ENCODE measurements at regions not wholly inside any gene's neighbourhood (a gene's known extent, or its start where the extent isn't known, plus 50 kb on each side); places are given as distances from the start of the nearest gene placed in this dataset.
"Not testable (repeated sequence)": the region's sequence is repeated elsewhere in the genome, so short reads cannot be mapped to it uniquely, and the experiment has no call there.

DNA sequence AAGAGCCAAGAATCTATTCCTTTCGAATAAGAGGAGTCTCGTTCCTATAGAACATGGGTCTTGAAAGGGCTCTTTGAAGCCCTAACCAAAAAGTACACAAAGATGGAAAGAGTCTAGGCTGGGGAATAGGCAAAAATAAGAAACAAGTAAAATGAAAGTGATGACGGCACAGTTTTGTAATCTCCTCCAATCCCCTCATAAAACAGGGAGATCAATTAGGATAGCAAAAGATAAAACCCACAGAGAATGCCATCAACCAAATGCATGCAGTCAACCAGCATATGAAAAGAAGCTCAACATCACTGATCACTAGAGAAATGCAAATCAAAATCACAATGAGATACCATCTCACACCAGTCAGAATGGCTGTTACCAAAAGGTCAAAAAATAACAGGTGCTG is 122.4 kb upstream of the LSM14A start:
- H4K91ac ChIP-seq (ENCODE audit: insufficient read length, low read depth, low read length) = no peak overlapping the region
- no peak overlapping the region for H2AK5ac ChIP-seq (ENCODE audit: insufficient read length, low read length)
- H4K20me1 ChIP-seq (ENCODE audit: control insufficient read depth, insufficient read depth, insufficient read length) = no peaks in the 10 kb centered on the region
- TF ChIP-seq, protein P1, sequence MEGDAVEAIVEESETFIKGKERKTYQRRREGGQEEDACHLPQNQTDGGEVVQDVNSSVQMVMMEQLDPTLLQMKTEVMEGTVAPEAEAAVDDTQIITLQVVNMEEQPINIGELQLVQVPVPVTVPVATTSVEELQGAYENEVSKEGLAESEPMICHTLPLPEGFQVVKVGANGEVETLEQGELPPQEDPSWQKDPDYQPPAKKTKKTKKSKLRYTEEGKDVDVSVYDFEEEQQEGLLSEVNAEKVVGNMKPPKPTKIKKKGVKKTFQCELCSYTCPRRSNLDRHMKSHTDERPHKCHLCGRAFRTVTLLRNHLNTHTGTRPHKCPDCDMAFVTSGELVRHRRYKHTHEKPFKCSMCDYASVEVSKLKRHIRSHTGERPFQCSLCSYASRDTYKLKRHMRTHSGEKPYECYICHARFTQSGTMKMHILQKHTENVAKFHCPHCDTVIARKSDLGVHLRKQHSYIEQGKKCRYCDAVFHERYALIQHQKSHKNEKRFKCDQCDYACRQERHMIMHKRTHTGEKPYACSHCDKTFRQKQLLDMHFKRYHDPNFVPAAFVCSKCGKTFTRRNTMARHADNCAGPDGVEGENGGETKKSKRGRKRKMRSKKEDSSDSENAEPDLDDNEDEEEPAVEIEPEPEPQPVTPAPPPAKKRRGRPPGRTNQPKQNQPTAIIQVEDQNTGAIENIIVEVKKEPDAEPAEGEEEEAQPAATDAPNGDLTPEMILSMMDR (conservative IDR thresholded peaks at IDR 0.05) = no peak
- Mint-ChIP-seq H3K27me3 (ENCODE audit: low read depth) (no peaks in the 10 kb centered on the region; the same call in 1 of the 2 replicates), H3K4me3 (no peak overlapping the region), H3K36me3 (ENCODE audit: insufficient read depth in 1 of 3, low read depth in 3 of 3) (no peaks in the 10 kb centered on the region), H3K27ac (no peak overlapping the region), H3K9me3 (no peaks in the 10 kb centered on the region; a peak in 1 of 5 replicates), H3K4me1 (peaks cover 0 to 5% of the 10 kb centered on the region in 2 experiments; a peak in 2 of 4 replicates)
- no peak overlapping the region for H2BK15ac ChIP-seq (ENCODE audit: low read depth, low read length)
- WGBS (ENCODE audit: extremely low coverage, insufficient read length, low lambda C conversion rate) = no CpG with 5 or more reads among the region's 3 CpGs
- no peak overlapping the region for H4K5ac ChIP-seq (ENCODE audit: insufficient read length, low read depth, low read length)
- no peak overlapping the region for H4K8ac ChIP-seq (replicated peaks; ENCODE audit: insufficient read length, low read depth, low read length)
- no peaks in the 10 kb centered on the region for H3K23me2 ChIP-seq (ENCODE audit: insufficient read length, low read depth, low read length, poor library complexity, severe bottlenecking)
- no peaks in the 10 kb centered on the region for H3K79me1 ChIP-seq (ENCODE audit: insufficient read depth, low read depth, low read length, poor library complexity, severe bottlenecking)
- H3K27me3 ChIP-seq (ENCODE audit: insufficient read depth, low read length) = no peaks in the 10 kb centered on the region
- H3T11ph ChIP-seq (ENCODE audit: low read length) = no peak overlapping the region
- H3K4me1 ChIP-seq (ENCODE audit: insufficient read depth, low read length) = no peaks in the 10 kb centered on the region
- no peak overlapping the region for H3K23ac ChIP-seq (ENCODE audit: insufficient read length, low read depth, low read length)
- no peaks in the 10 kb centered on the region for H3K79me2 ChIP-seq (ENCODE audit: insufficient read depth, low read length)
- no peaks in the 10 kb centered on the region for H3K9me3 ChIP-seq (ENCODE audit: control insufficient read depth, low read depth, low read length)
- no peak overlapping the region for H3K9ac ChIP-seq (ENCODE audit: extremely low read depth, insufficient read length, low read length)
- H2BK120ac ChIP-seq (ENCODE audit: low read depth, low read length, poor library complexity, severe bottlenecking) = no peak overlapping the region
- no peak overlapping the region for H2BK20ac ChIP-seq (ENCODE audit: low read depth, low read length, poor library complexity, severe bottlenecking)
- no peak overlapping the region for H2AFZ ChIP-seq (ENCODE audit: low read length)
- H3K4ac ChIP-seq (ENCODE audit: low read depth, low read length) = no peak overlapping the region
- no peak overlapping the region for H2BK12ac ChIP-seq (ENCODE audit: insufficient read length, low read depth, low read length)
- no peak overlapping the region for H3K27ac ChIP-seq (ENCODE audit: insufficient read length, low read depth, low read length)
- no peak overlapping the region for H2BK5ac ChIP-seq (ENCODE audit: insufficient read length, low read length)
- no peak overlapping the region for H3K18ac ChIP-seq (ENCODE audit: insufficient read length, low read depth, low read length)
- H3K56ac ChIP-seq (ENCODE audit: insufficient read length, low read depth, low read length) = no peak overlapping the region
- DNase-seq = no peak
- H3K4me2 ChIP-seq (ENCODE audit: insufficient read depth, insufficient read length, low read length) = no peak overlapping the region
- H3K14ac ChIP-seq (ENCODE audit: insufficient read depth, low read length) = no peak overlapping the region

- not testable (repeated sequence) for H2BK15ac ChIP-seq (ENCODE audit: low read depth, low read length); H2BK20ac ChIP-seq (ENCODE audit: low read depth, low read length, poor library complexity, severe bottlenecking); H3K4me2 ChIP-seq (ENCODE audit: insufficient read depth, insufficient read length, low read length); H3K4ac ChIP-seq (ENCODE audit: low read depth, low read length); H3K27me3 ChIP-seq (ENCODE audit: insufficient read depth, low read length); H3K14ac ChIP-seq (ENCODE audit: insufficient read depth, low read length); H3K4me1 ChIP-seq (ENCODE audit: insufficient read depth, low read length); H4K91ac ChIP-seq (ENCODE audit: insufficient read length, low read depth, low read length); H3K4me1 Mint-ChIP-seq; H3K36me3 Mint-ChIP-seq (ENCODE audit: insufficient read depth in 1 of 3, low read depth in 3 of 3); H2AK5ac ChIP-seq (ENCODE audit: insufficient read length, low read length); H3K23me2 ChIP-seq (ENCODE audit: insufficient read length, low read depth, low read length, poor library complexity, severe bottlenecking); DNase-seq; H3T11ph ChIP-seq (ENCODE audit: low read length); H3K18ac ChIP-seq (ENCODE audit: insufficient read length, low read depth, low read length); H3K79me2 ChIP-seq (ENCODE audit: insufficient read depth, low read length); H4K5ac ChIP-seq (ENCODE audit: insufficient read length, low read depth, low read length); H3K56ac ChIP-seq (ENCODE audit: insufficient read length, low read depth, low read length); H2AFZ ChIP-seq (ENCODE audit: low read length); H3K79me1 ChIP-seq (ENCODE audit: insufficient read depth, low read depth, low read length, poor library complexity, severe bottlenecking); H3K4me3 Mint-ChIP-seq; H3K9ac ChIP-seq (ENCODE audit: extremely low read depth, insufficient read length, low read length); H2BK5ac ChIP-seq (ENCODE audit: insufficient read length, low read length); H4K20me1 ChIP-seq (ENCODE audit: control insufficient read depth, insufficient read depth, insufficient read length); H3K9me3 Mint-ChIP-seq; H2BK12ac ChIP-seq (ENCODE audit: insufficient read length, low read depth, low read length); H4K8ac ChIP-seq (replicated peaks; ENCODE audit: insufficient read length, low read depth, low read length); H3K9me3 ChIP-seq (ENCODE audit: control insufficient read depth, low read depth, low read length); H3K27ac ChIP-seq (ENCODE audit: insufficient read length, low read depth, low read length); H3K27me3 Mint-ChIP-seq (ENCODE audit: low read depth); H2BK120ac ChIP-seq (ENCODE audit: low read depth, low read length, poor library complexity, severe bottlenecking); H3K23ac ChIP-seq (ENCODE audit: insufficient read length, low read depth, low read length); H3K27ac Mint-ChIP-seq
- WGBS (ENCODE audit: extremely low coverage, insufficient read length, low lambda C conversion rate) = no CpG with 5 or more reads among the region's 3 CpGs
Measured at GRCh38 chr19:34050430-34050829, 121.9 kb upstream of the LSM14A start.

All from H9 (cell line).